ENCODE measurements at regions not wholly inside any gene's neighbourhood (a gene's known extent, or its start where the extent isn't known, plus 50 kb on each side); places are given as distances from the start of the nearest gene placed in this dataset.

GRCh38 chr7:156002362-156003066 is 190.3 kb upstream of the SHH start:
- TF ChIP-seq SIN3A (IDR thresholded peaks at IDR 0.05; ENCODE audit: borderline replicate concordance, insufficient read depth, low read depth, low read length) = no peak
- no peak for TF ChIP-seq REST (IDR thresholded peaks at IDR 0.05; ENCODE audit: insufficient read depth in 1 of 2, low read depth in 2 of 2, low read length in 1 of 2)
- TF ChIP-seq POLR2AphosphoS5 (IDR thresholded peaks at IDR 0.05; ENCODE audit: low read depth, low read length) = no peak
- no peak for TF ChIP-seq TCF7L2 (IDR thresholded peaks at IDR 0.05; ENCODE audit: low read depth, low read length)
- TF ChIP-seq CTCF (IDR thresholded peaks at IDR 0.05) = no peak
- no peaks in the 10 kb centered on the region for H3K27me3 ChIP-seq (ENCODE audit: control insufficient read depth, insufficient read depth, low read length)
- intact Hi-C loops (cut with micrococcal nuclease; ENCODE audit: unreplicated experiment) = no loop called here

GRCh38 chr7:156001496-156002260 is 189.4 kb upstream of the SHH start:
- POLR2A ChIA-PET = no interaction called here
- TF ChIP-seq REST (IDR thresholded peaks at IDR 0.05; ENCODE audit: insufficient read depth in 1 of 2, low read depth in 2 of 2, low read length in 1 of 2) (no peak), TCF7L2 (IDR thresholded peaks at IDR 0.05; ENCODE audit: low read depth, low read length) (no peak), SIN3A (IDR thresholded peaks at IDR 0.05; ENCODE audit: borderline replicate concordance, insufficient read depth, low read depth, low read length) (no peak), POLR2AphosphoS5 (IDR thresholded peaks at IDR 0.05; ENCODE audit: low read depth, low read length) (no peak), CTCF (IDR thresholded peaks at IDR 0.05) (no peak)
- in situ Hi-C loops (cut with HindIII; ENCODE audit: low pct_unique_long_range_greater_than_20kb, low sequenced_read_pairs) = no loop called here
- Histone ChIP-seq H3K36me3 (ENCODE audit: control insufficient read depth, insufficient read depth, low read length) (no peaks in the 10 kb centered on the region), H3K27me3 (ENCODE audit: control insufficient read depth, insufficient read depth, low read length) (no peaks in the 10 kb centered on the region), H3K4me3 (ENCODE audit: low read depth in 2 of 2, low read length in 2 of 2) (no peak overlapping the region), H3K9me3 (ENCODE audit: control insufficient read depth, insufficient read depth, low read depth, low read length) (no peaks in the 10 kb centered on the region), H3K4me1 (ENCODE audit: control insufficient read depth, insufficient read depth, low read length) (no peaks in the 10 kb centered on the region), H3K27ac (ENCODE audit: low read length) (no peak overlapping the region)
- CTCF ChIA-PET = no interaction called here
- no peak for ATAC-seq
- intact Hi-C loops (cut with micrococcal nuclease; ENCODE audit: unreplicated experiment) = no loop called here
- DNase-seq (ENCODE audit: low read depth, low spot score) = no peak
- BruUV-seq (replicated peaks) = no TSS peak

More at GRCh38 chr7:156002362-156003066, 190.3 kb upstream of the SHH start:
- DNase-seq (ENCODE audit: low read depth, low spot score) (no peak), ATAC-seq (no peak)
- ChIA-PET POLR2A (no interaction called here), CTCF (no interaction called here)
- no peaks in the 10 kb centered on the region for H3K9me3 ChIP-seq (ENCODE audit: control insufficient read depth, insufficient read depth, low read depth, low read length)
- H3K4me1 ChIP-seq (ENCODE audit: control insufficient read depth, insufficient read depth, low read length) = no peaks in the 10 kb centered on the region
- H3K4me3 ChIP-seq (ENCODE audit: low read depth in 2 of 2, low read length in 2 of 2) = no peak overlapping the region
- in situ Hi-C loops (cut with HindIII; ENCODE audit: low pct_unique_long_range_greater_than_20kb, low sequenced_read_pairs) = no loop called here
- no TSS peak for BruUV-seq (replicated peaks)
- H3K27ac ChIP-seq (ENCODE audit: low read length) = no peak overlapping the region
- no peaks in the 10 kb centered on the region for H3K36me3 ChIP-seq (ENCODE audit: control insufficient read depth, insufficient read depth, low read length)

All from Panc1 (cell line).